IMR-90 (cell line): ENCODE measurements at regions not wholly inside any gene's neighbourhood (a gene's known extent, or its start where the extent isn't known, plus 50 kb on each side); places are given as distances from the start of the nearest gene placed in this dataset.
A peak's percentile ranks its signal among the peaks of the same experiment; 100 is the strongest.

Experiments used
- ATAC-seq: fragments of 200-7000 bp; cut with Tn5 transposase; 2 replicates; pipeline ENCODE4 v1.9.1; 2020; ENCODE audit warnings: low read depth, mild to moderate bottlenecking, moderate library complexity
- BruUV-seq: library from RNA; stranded (reverse); fragments of 400-500 nt; replicated peaks from 2 replicates; lab custom pipeline; 2021; lab: Mats Ljungman, UMichigan
- CTCF ChIA-PET: fragments of 300-600 bp; formaldehyde crosslinking; extraction: SDS; loops from one replicate; lab custom pipeline; 2021; ENCODE audit warnings: antibody characterized with exemption; lab: Yijun Ruan, JAX
- POLR2A ChIA-PET: fragments of 300-600 bp; sonication (Branson Sonifier 250); formaldehyde crosslinking; loops from one replicate; lab custom pipeline; 2022; ENCODE audit warnings: antibody characterized with exemption; ENCODE audit not compliant: unreplicated experiment; lab: Charles Lee
- DNase-seq: peaks from one replicate; pipeline ENCODE4 v3.0.0; 2013
- H2AFZ ChIP-seq: replicated peaks from 2 replicates; pipeline ENCODE3; 2013; ENCODE audit warnings: low read length, mild to moderate bottlenecking; ENCODE audit not compliant: poor library complexity
- H2AK5ac ChIP-seq: 2 replicates; pipeline ENCODE4 v1.6.1; 2013; ENCODE audit warnings: low read depth, low read length, inconsistent platforms
- H2AK9ac ChIP-seq: replicated peaks from 2 replicates; pipeline ENCODE3; 2013; ENCODE audit warnings: mild to moderate bottlenecking, low read depth, low read length, moderate library complexity; ENCODE audit not compliant: poor library complexity
- H2BK120ac ChIP-seq: 2 replicates; pipeline ENCODE4 v1.6.1; 2013; ENCODE audit warnings: low read depth, low read length, inconsistent platforms
- H2BK15ac ChIP-seq: 3 replicates; pipeline ENCODE4 v1.6.1; 2013; ENCODE audit warnings: low read depth, low read length, inconsistent platforms
- H2BK20ac ChIP-seq: 2 replicates; pipeline ENCODE4 v1.6.1; 2013; ENCODE audit warnings: low read depth, mild to moderate bottlenecking, inconsistent platforms, low read length, moderate library complexity
- H2BK5ac ChIP-seq: 2 replicates; pipeline ENCODE4 v1.6.1; 2013; ENCODE audit warnings: mild to moderate bottlenecking, low read depth, low read length, inconsistent platforms; ENCODE audit not compliant: poor library complexity, severe bottlenecking
- H3K14ac ChIP-seq: replicated peaks from 2 replicates; pipeline ENCODE4 v1.6.1; 2013; ENCODE audit warnings: low read depth, low read length, inconsistent platforms
- H3K18ac ChIP-seq: 2 replicates; pipeline ENCODE4 v1.6.1; 2013; ENCODE audit warnings: low read depth, low read length, control low read depth
- H3K23ac ChIP-seq: 2 replicates; pipeline ENCODE4 v1.6.1; 2013; ENCODE audit warnings: low read depth, low read length, inconsistent platforms
- H3K27ac ChIP-seq: 2 replicates; pipeline ENCODE4 v1.5.1; 2013; ENCODE audit warnings: mild to moderate bottlenecking, control low read depth, low read length; ENCODE audit not compliant: insufficient read depth
- H3K27me3 ChIP-seq: 2 replicates; pipeline ENCODE4 v1.6.1; 2013; ENCODE audit warnings: low read length; ENCODE audit not compliant: control insufficient read depth, insufficient read depth
- H3K36me3 ChIP-seq: 2 replicates; pipeline ENCODE4 v1.6.1; 2013; ENCODE audit warnings: low read length, mixed read lengths; ENCODE audit not compliant: control insufficient read depth, insufficient read depth
- H3K4ac ChIP-seq: 2 replicates; pipeline ENCODE4 v1.6.1; 2013; ENCODE audit warnings: low read depth, low read length, inconsistent platforms
- H3K4me1 ChIP-seq: 2 replicates; pipeline ENCODE4 v1.6.1; 2013; ENCODE audit warnings: low read length, mixed read lengths; ENCODE audit not compliant: control insufficient read depth, insufficient read depth
- H3K4me2 ChIP-seq: 2 replicates; pipeline ENCODE4 v1.6.1; 2013; ENCODE audit warnings: low read depth, mild to moderate bottlenecking, control low read depth, low read length, moderate library complexity
- H3K4me3 ChIP-seq: 2 replicates; pipeline ENCODE4 v1.5.1; 2013; ENCODE audit warnings: low read depth, mild to moderate bottlenecking, control low read depth, low read length, moderate library complexity; ENCODE audit not compliant: insufficient read depth
- H3K56ac ChIP-seq: 2 replicates; pipeline ENCODE4 v1.6.1; 2013; ENCODE audit warnings: low read length, inconsistent platforms; ENCODE audit not compliant: insufficient read depth; ENCODE audit errors: extremely low read depth
- H3K79me1 ChIP-seq, 2 experiments: 2 replicates each; pipeline ENCODE4 v1.6.1; 2013; ENCODE audit warnings: low read length in 2 of 2, inconsistent platforms in 1 of 2, low read depth in 1 of 2
- H3K9ac ChIP-seq: 2 replicates; pipeline ENCODE4 v1.6.1; 2013; ENCODE audit warnings: low read depth, low read length, control low read depth
- H3K9me1 ChIP-seq: 2 replicates; pipeline ENCODE4 v1.6.1; 2013; ENCODE audit warnings: low read length, inconsistent platforms; ENCODE audit not compliant: insufficient read depth
- H3K9me3 ChIP-seq: 2 replicates; pipeline ENCODE4 v1.6.1; 2013; ENCODE audit warnings: low read length; ENCODE audit not compliant: control insufficient read depth, insufficient read depth
- H4K20me1 ChIP-seq: 2 replicates; pipeline ENCODE4 v1.6.1; 2013; ENCODE audit warnings: low read length, inconsistent platforms; ENCODE audit not compliant: insufficient read depth
- H4K5ac ChIP-seq: 2 replicates; pipeline ENCODE4 v1.6.1; 2013; ENCODE audit warnings: mild to moderate bottlenecking, low read depth, low read length, control low read depth
- H4K8ac ChIP-seq, 2 experiments: 2 replicates each; pipeline ENCODE4 v1.6.1; 2013; ENCODE audit warnings: low read depth in 2 of 2, low read length in 2 of 2, control low read depth in 1 of 2, inconsistent platforms in 1 of 2
- H4K91ac ChIP-seq: 2 replicates; pipeline ENCODE4 v1.6.1; 2013; ENCODE audit warnings: low read depth, low read length, inconsistent platforms; ENCODE audit not compliant: insufficient read depth
- CEBPB ChIP-seq: IDR thresholded peaks from 2 replicates; pipeline ENCODE4 v1.6.1; 2012; ENCODE audit warnings: low read depth, low read length, improper control_type of control experiment
- CHD1 ChIP-seq: IDR thresholded peaks from 2 replicates; pipeline ENCODE4 v1.6.1; 2012; ENCODE audit warnings: low read depth, low read length, improper control_type of control experiment
- CTCF ChIP-seq: conservative IDR thresholded peaks from 2 replicates; pipeline ENCODE4 v1.5.1; 2012; ENCODE audit warnings: mild to moderate bottlenecking, low read depth, low read length, improper control_type of control experiment
- ELK1 ChIP-seq: fragments of 150-350 bp; IDR thresholded peaks from 2 replicates; pipeline ENCODE4 v1.6.1; 2016; ENCODE audit warnings: low read depth, mild to moderate bottlenecking, low read length, moderate library complexity, borderline replicate concordance
- FOS ChIP-seq: fragments of 150-350 bp; IDR thresholded peaks from 2 replicates; pipeline ENCODE4 v1.6.1; 2016; ENCODE audit warnings: low read depth, low read length
- MAZ ChIP-seq: IDR thresholded peaks from 2 replicates; pipeline ENCODE4 v1.6.1; 2012; ENCODE audit warnings: low read depth, mild to moderate bottlenecking, low read length, improper control_type of control experiment, moderate library complexity, borderline replicate concordance
- POLR2A ChIP-seq: IDR thresholded peaks from 2 replicates; pipeline ENCODE4 v1.6.1; 2012; ENCODE audit warnings: mild to moderate bottlenecking, low read depth, low read length
- RAD21 ChIP-seq: IDR thresholded peaks from 2 replicates; pipeline ENCODE4 v1.6.1; 2012; ENCODE audit warnings: low read length, improper control_type of control experiment
- RCOR1 ChIP-seq: IDR thresholded peaks from 2 replicates; pipeline ENCODE4 v1.6.1; 2012; ENCODE audit warnings: mild to moderate bottlenecking, low read length, improper control_type of control experiment; ENCODE audit not compliant: insufficient replicate concordance
- RFX5 ChIP-seq: IDR thresholded peaks from 2 replicates; pipeline ENCODE4 v1.8.0; 2012; ENCODE audit warnings: low read depth, mild to moderate bottlenecking, low read length, moderate library complexity
- SMC3 ChIP-seq: fragments of 150-350 bp; IDR thresholded peaks from 2 replicates; pipeline ENCODE4 v1.6.1; 2016; ENCODE audit warnings: low read depth, mild to moderate bottlenecking, antibody characterized with exemption, low read length, moderate library complexity
- USF2 ChIP-seq: fragments of 150-350 bp; IDR thresholded peaks from 2 replicates; pipeline ENCODE4 v1.6.1; 2017; ENCODE audit warnings: mild to moderate bottlenecking, antibody characterized with exemption, low read length, low read depth
- dilution Hi-C: fragments of 300-500 bp; cut with HindIII; formaldehyde crosslinking; loops from one replicate; pipeline ENCODE4 v1.14.3; 2018; ENCODE audit warnings: low sequenced_read_pairs; ENCODE audit not compliant: unreplicated experiment
- in situ Hi-C: fragments of 300-500 bp; cut with MboI; formaldehyde crosslinking; loops from 3 replicates; pipeline ENCODE4 v1.14.3; 2019; ENCODE audit warnings: low sequenced_read_pairs, inconsistent platforms, mixed read lengths
- intact Hi-C: fragments of 100-400 bp; cut with micrococcal nuclease; formaldehyde crosslinking; loops from 2 replicates; pipeline ENCODE4 v1.10.0; 2022

- Histone ChIP-seq H3K23ac (no peak overlapping the region), H4K91ac (no peak overlapping the region), H2BK15ac (no peak overlapping the region), H3K9me1 (no peaks in the 10 kb centered on the region), H4K8ac (no peak overlapping the region), H3K4me3 (no peak overlapping the region), H3K9me3 (no peaks in the 10 kb centered on the region), H3K14ac (no peak overlapping the region), H4K5ac (no peak overlapping the region), H3K27me3 (no peaks in the 10 kb centered on the region), H3K4ac (no peak overlapping the region), H3K36me3 (no peaks in the 10 kb centered on the region), H3K4me1 (peaks cover 4% of the 10 kb centered on the region; the same call in 1 of the 2 replicates), H3K9ac (no peak overlapping the region), H2AK5ac (no peak overlapping the region), H3K79me1 (no peaks in the 10 kb centered on the region), H3K56ac (no peak overlapping the region), H2BK20ac (no peak overlapping the region), H2AFZ (no peak overlapping the region), H4K20me1 (no peaks in the 10 kb centered on the region), H2BK120ac (no peak overlapping the region), H2AK9ac (no peak overlapping the region), H3K27ac (no peak overlapping the region), H3K18ac (no peak overlapping the region), H2BK5ac (no peak overlapping the region), H3K4me2 (no peak overlapping the region)
- no peak for ATAC-seq
- BruUV-seq = no TSS peak
- dilution Hi-C loops (no loop called here), in situ Hi-C loops (no loop called here), intact Hi-C loops (no loop called here)
- CTCF ChIA-PET = no interaction called here
- POLR2A ChIA-PET = no interaction called here
- TF ChIP-seq POLR2A = no peak
- TF ChIP-seq ELK1 = no peak
- TF ChIP-seq SMC3 = no peak
- TF ChIP-seq RFX5 = no peak
- TF ChIP-seq MAZ = no peak
- no peak for TF ChIP-seq CHD1
- no peak for TF ChIP-seq RCOR1
- no peak for TF ChIP-seq FOS
- no peak for TF ChIP-seq CEBPB
- no peak for TF ChIP-seq RAD21
- TF ChIP-seq CTCF = no peak
- TF ChIP-seq USF2 = no peak
- DNase-seq = peak; percentile 12
Observed at GRCh38 chr2:198880986-198881385, 576.8 kb downstream of the SATB2 start.
